Hepatocyte (in vitro differentiated cells): ENCODE measurements at regions not wholly inside any gene's neighbourhood (a gene's known extent, or its start where the extent isn't known, plus 50 kb on each side); places are given as distances from the start of the nearest gene placed in this dataset.

Experiments used
- EZH2 ChIP-seq: fragments of 200-600 bp; sonication (generic); IDR thresholded peaks from 2 replicates; pipeline ENCODE4 v1.6.1; 2016; ENCODE audit warnings: antibody characterized with exemption, mild to moderate bottlenecking, borderline replicate concordance
- TF ChIP-seq, protein P1 (sequence below): fragments of 200-600 bp; sonication (generic); IDR thresholded peaks from 2 replicates; pipeline ENCODE4 v1.5.1; 2016; ENCODE audit warnings: antibody characterized with exemption, mild to moderate bottlenecking; ENCODE audit not compliant: poor library complexity

DNA sequence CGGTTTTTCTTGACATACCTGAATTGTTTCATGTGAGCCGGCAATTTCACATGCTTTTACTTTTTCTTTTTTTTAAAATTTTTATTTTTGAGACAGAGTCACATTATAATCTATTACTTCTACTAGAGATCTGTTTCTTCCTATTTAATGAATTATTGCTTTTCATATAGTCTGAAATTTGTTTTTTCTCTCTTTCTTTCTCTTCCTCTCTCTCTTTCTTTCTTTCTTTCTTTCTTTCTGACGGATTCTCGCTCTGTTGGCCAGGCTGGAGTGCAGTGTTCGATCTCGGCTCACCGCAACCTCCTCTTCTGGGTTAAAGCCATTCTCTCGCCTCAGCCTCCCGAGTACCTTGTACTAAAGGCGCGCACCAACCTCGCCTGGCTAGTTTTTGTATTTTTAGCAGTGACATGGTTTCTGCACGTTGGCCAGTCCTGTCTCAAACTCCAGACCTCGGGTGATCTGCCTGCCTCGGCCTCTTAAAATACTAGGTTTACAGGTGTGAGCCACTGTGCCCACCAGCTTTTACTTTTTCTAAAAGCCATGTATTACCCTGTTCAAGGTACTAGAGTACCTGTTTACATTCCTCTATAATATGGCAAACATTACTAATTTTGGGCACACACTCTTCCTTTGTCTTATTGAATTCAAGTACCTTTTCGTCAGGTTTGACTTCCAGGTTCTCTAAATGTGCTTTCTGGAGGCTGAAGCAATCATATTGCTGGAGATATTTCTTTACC is 86.5 kb upstream of the RHOU start:
- TF ChIP-seq, protein P1, sequence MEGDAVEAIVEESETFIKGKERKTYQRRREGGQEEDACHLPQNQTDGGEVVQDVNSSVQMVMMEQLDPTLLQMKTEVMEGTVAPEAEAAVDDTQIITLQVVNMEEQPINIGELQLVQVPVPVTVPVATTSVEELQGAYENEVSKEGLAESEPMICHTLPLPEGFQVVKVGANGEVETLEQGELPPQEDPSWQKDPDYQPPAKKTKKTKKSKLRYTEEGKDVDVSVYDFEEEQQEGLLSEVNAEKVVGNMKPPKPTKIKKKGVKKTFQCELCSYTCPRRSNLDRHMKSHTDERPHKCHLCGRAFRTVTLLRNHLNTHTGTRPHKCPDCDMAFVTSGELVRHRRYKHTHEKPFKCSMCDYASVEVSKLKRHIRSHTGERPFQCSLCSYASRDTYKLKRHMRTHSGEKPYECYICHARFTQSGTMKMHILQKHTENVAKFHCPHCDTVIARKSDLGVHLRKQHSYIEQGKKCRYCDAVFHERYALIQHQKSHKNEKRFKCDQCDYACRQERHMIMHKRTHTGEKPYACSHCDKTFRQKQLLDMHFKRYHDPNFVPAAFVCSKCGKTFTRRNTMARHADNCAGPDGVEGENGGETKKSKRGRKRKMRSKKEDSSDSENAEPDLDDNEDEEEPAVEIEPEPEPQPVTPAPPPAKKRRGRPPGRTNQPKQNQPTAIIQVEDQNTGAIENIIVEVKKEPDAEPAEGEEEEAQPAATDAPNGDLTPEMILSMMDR = no peak
- no peak for TF ChIP-seq EZH2
